ENCODE measurements at regions not wholly inside any gene's neighbourhood (a gene's known extent, or its start where the extent isn't known, plus 50 kb on each side); places are given as distances from the start of the nearest gene placed in this dataset.

DNA sequence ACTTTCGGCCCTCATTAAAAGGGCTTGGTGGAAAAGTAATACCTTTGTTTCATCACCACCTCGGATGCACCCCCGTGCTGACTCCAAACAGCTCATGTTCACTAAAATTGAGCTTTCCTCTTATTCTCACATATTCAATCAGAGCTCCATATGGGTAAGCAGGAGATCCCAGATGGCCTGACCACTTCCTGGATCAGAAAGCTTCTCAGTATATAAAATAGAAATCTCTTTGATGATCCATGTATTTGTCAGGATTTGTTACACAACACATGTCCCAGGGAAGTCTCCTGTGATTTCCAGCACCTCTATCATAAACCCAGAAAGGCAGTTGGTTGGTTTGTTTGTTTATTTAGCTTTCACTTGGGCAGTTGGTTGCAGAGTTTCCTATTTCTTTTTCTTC, 402.0 kb downstream of the MLLT3 start:
- Histone ChIP-seq H3K14ac (ENCODE audit: low read length) (no peak overlapping the region), H4K91ac (ENCODE audit: low read depth, low read length) (no peak overlapping the region), H3K4ac (ENCODE audit: low read depth, low read length) (no peak overlapping the region), H3K4me3 (ENCODE audit: low read depth, low read length) (no peak overlapping the region), H3K4me1 (ENCODE audit: control insufficient read depth in 1 of 2, insufficient read depth in 2 of 2, low read length in 2 of 2) (no peaks in the 10 kb centered on the region), H3K27ac (ENCODE audit: low read depth, low read length) (no peak overlapping the region), H3K27me3 (ENCODE audit: insufficient read depth, low read length) (no peaks in the 10 kb centered on the region), H2AK5ac (ENCODE audit: low read length) (no peak overlapping the region), H3K36me3 (ENCODE audit: control insufficient read depth in 1 of 2, insufficient read depth in 2 of 2, low read length in 2 of 2) (no peaks in the 10 kb centered on the region), H2BK5ac (ENCODE audit: low read depth, low read length, poor library complexity) (no peak overlapping the region), H3K9ac (ENCODE audit: low read length) (no peak overlapping the region), H3K79me2 (ENCODE audit: control insufficient read depth, insufficient read depth, low read length, poor library complexity) (no peaks in the 10 kb centered on the region), H2BK120ac (ENCODE audit: insufficient read depth, low read length, poor library complexity) (no peak overlapping the region), H3K23ac (ENCODE audit: low read length) (no peak overlapping the region), H3K9me3 (ENCODE audit: insufficient read depth, low read depth, low read length) (no peaks in the 10 kb centered on the region), H2AFZ (ENCODE audit: insufficient read depth, low read length, poor library complexity) (no peak overlapping the region), H3K18ac (ENCODE audit: low read length) (no peak overlapping the region), H3K79me1 (ENCODE audit: low read length) (no peaks in the 10 kb centered on the region), H3K4me2 (ENCODE audit: low read length) (no peak overlapping the region), H4K8ac (ENCODE audit: low read depth, low read length) (no peak overlapping the region), H2BK12ac (ENCODE audit: low read length) (no peak overlapping the region), H4K12ac (ENCODE audit: low read depth, low read length) (no peak overlapping the region)
- WGBS (ENCODE audit: extremely low coverage, insufficient coverage, insufficient read length): no CpG with 5 or more reads among the region's 3 CpGs
- no peak for DNase-seq

DNA sequence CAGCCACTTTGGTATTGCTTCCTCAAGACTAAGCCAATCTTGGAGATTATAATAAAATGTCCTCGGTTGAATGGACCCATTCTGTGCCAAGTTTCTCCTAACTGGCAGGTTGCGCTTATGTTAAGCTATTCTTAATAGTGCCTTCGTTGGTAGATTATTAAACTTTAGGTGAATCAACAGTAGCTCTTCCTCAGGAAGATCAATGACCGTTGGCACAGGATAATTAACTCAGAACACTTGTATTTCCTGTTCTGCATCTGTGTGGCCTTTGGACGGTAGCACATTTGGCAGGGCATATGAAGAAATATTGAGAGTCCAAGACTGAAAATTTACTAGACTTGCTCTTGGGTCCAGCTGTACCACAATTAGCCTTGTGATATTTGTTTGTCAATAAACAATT, 402.9 kb downstream of the MLLT3 start:
- Histone ChIP-seq H2BK5ac (ENCODE audit: low read depth, low read length, poor library complexity) (no peak overlapping the region), H3K9ac (ENCODE audit: low read length) (no peak overlapping the region), H3K9me3 (ENCODE audit: insufficient read depth, low read depth, low read length) (no peaks in the 10 kb centered on the region), H2AFZ (ENCODE audit: insufficient read depth, low read length, poor library complexity) (no peak overlapping the region), H3K18ac (ENCODE audit: low read length) (no peak overlapping the region), H3K4me3 (ENCODE audit: low read depth, low read length) (no peak overlapping the region), H3K4me1 (ENCODE audit: control insufficient read depth in 1 of 2, insufficient read depth in 2 of 2, low read length in 2 of 2) (no peaks in the 10 kb centered on the region), H2BK12ac (ENCODE audit: low read length) (no peak overlapping the region), H3K4me2 (ENCODE audit: low read length) (no peak overlapping the region), H2AK5ac (ENCODE audit: low read length) (no peak overlapping the region), H3K27ac (ENCODE audit: low read depth, low read length) (no peak overlapping the region), H3K79me2 (ENCODE audit: control insufficient read depth, insufficient read depth, low read length, poor library complexity) (no peaks in the 10 kb centered on the region), H3K36me3 (ENCODE audit: control insufficient read depth in 1 of 2, insufficient read depth in 2 of 2, low read length in 2 of 2) (no peaks in the 10 kb centered on the region), H4K8ac (ENCODE audit: low read depth, low read length) (no peak overlapping the region), H4K12ac (ENCODE audit: low read depth, low read length) (no peak overlapping the region), H2BK120ac (ENCODE audit: insufficient read depth, low read length, poor library complexity) (no peak overlapping the region), H3K14ac (ENCODE audit: low read length) (no peak overlapping the region), H3K4ac (ENCODE audit: low read depth, low read length) (no peak overlapping the region), H3K79me1 (ENCODE audit: low read length) (no peaks in the 10 kb centered on the region), H4K91ac (ENCODE audit: low read depth, low read length) (no peak overlapping the region), H3K23ac (ENCODE audit: low read length) (no peak overlapping the region), H3K27me3 (ENCODE audit: insufficient read depth, low read length) (no peaks in the 10 kb centered on the region)
- DNase-seq: no peak
- no CpG with 5 or more reads among the region's 5 CpGs for WGBS (ENCODE audit: extremely low coverage, insufficient coverage, insufficient read length)

DNA sequence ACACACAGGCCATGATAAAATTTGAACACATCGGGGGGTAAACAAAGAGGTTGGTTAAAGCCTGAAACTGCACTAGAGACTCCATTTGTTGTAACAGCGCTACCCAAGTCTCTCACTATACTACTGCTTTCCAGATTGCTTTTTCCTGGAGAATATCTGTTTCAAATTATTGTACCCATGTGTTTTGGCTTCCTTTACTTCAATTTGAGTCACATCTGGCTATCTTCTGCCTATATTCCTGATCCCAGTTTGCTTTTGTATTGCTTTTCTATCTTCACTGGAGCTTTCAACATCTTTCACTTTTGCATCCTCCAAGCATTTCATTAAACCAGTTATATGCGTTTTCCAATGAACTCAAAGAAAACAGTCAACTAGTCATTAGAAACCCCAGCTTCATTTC, 404.7 kb downstream of the MLLT3 start:
- no peaks in the 10 kb centered on the region for H3K36me3 ChIP-seq (ENCODE audit: control insufficient read depth in 1 of 2, insufficient read depth in 2 of 2, low read length in 2 of 2)
- no peaks in the 10 kb centered on the region for H3K9me3 ChIP-seq (ENCODE audit: insufficient read depth, low read depth, low read length)
- H2BK5ac ChIP-seq (ENCODE audit: low read depth, low read length, poor library complexity): no peak overlapping the region
- no peak overlapping the region for H3K4me3 ChIP-seq (ENCODE audit: low read depth, low read length)
- no peak overlapping the region for H2AFZ ChIP-seq (ENCODE audit: insufficient read depth, low read length, poor library complexity)
- H3K18ac ChIP-seq (ENCODE audit: low read length): no peak overlapping the region
- H4K8ac ChIP-seq (ENCODE audit: low read depth, low read length): no peak overlapping the region
- H3K79me2 ChIP-seq (ENCODE audit: control insufficient read depth, insufficient read depth, low read length, poor library complexity): no peaks in the 10 kb centered on the region
- H3K4me2 ChIP-seq (ENCODE audit: low read length): no peak overlapping the region
- no peaks in the 10 kb centered on the region for H3K27me3 ChIP-seq (ENCODE audit: insufficient read depth, low read length)
- no peak overlapping the region for H3K14ac ChIP-seq (ENCODE audit: low read length)
- DNase-seq: no peak
- no peak overlapping the region for H3K23ac ChIP-seq (ENCODE audit: low read length)
- WGBS (ENCODE audit: extremely low coverage, insufficient coverage, insufficient read length): no CpG with 5 or more reads among the region's 3 CpGs
- no peak overlapping the region for H3K27ac ChIP-seq (ENCODE audit: low read depth, low read length)
- H3K4me1 ChIP-seq (ENCODE audit: control insufficient read depth in 1 of 2, insufficient read depth in 2 of 2, low read length in 2 of 2): no peaks in the 10 kb centered on the region
- no peaks in the 10 kb centered on the region for H3K79me1 ChIP-seq (ENCODE audit: low read length)
- no peak overlapping the region for H3K9ac ChIP-seq (ENCODE audit: low read length)
- no peak overlapping the region for H2BK120ac ChIP-seq (ENCODE audit: insufficient read depth, low read length, poor library complexity)
- no peak overlapping the region for H2AK5ac ChIP-seq (ENCODE audit: low read length)
- no peak overlapping the region for H4K91ac ChIP-seq (ENCODE audit: low read depth, low read length)
- no peak overlapping the region for H4K12ac ChIP-seq (ENCODE audit: low read depth, low read length)
- no peak overlapping the region for H2BK12ac ChIP-seq (ENCODE audit: low read length)
- no peak overlapping the region for H3K4ac ChIP-seq (ENCODE audit: low read depth, low read length)

DNA sequence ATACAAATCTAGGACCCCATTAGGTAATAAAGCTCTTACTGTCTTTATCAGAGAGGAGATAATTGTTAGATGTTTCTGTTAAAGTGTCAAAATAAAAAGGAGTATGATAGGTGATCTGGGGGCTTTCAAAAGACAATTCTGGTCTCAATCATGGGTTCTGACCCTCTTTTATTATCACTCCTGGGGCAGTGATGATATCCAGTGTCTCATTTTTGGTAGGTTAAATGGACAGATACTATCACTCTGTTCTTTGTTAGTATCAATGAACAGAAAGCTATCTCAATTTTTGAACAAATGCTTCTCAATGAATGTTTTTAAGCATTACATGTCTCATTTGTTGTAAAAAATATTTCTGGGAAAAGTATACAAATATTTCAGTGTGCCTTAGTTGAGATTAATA, 405.9 kb downstream of the MLLT3 start:
- no peak overlapping the region for H3K4me3 ChIP-seq (ENCODE audit: low read depth, low read length)
- no peaks in the 10 kb centered on the region for H3K4me1 ChIP-seq (ENCODE audit: control insufficient read depth in 1 of 2, insufficient read depth in 2 of 2, low read length in 2 of 2)
- H4K12ac ChIP-seq (ENCODE audit: low read depth, low read length): no peak overlapping the region
- no peaks in the 10 kb centered on the region for H3K79me1 ChIP-seq (ENCODE audit: low read length)
- H3K4ac ChIP-seq (ENCODE audit: low read depth, low read length): no peak overlapping the region
- H3K79me2 ChIP-seq (ENCODE audit: control insufficient read depth, insufficient read depth, low read length, poor library complexity): no peaks in the 10 kb centered on the region
- H3K9ac ChIP-seq (ENCODE audit: low read length): no peak overlapping the region
- H3K4me2 ChIP-seq (ENCODE audit: low read length): no peak overlapping the region
- H3K14ac ChIP-seq (ENCODE audit: low read length): no peak overlapping the region
- no peak overlapping the region for H3K27ac ChIP-seq (ENCODE audit: low read depth, low read length)
- DNase-seq: no peak
- no peak overlapping the region for H2BK120ac ChIP-seq (ENCODE audit: insufficient read depth, low read length, poor library complexity)
- no peaks in the 10 kb centered on the region for H3K36me3 ChIP-seq (ENCODE audit: control insufficient read depth in 1 of 2, insufficient read depth in 2 of 2, low read length in 2 of 2)
- no peak overlapping the region for H2BK12ac ChIP-seq (ENCODE audit: low read length)
- no peak overlapping the region for H4K91ac ChIP-seq (ENCODE audit: low read depth, low read length)
- H3K23ac ChIP-seq (ENCODE audit: low read length): no peak overlapping the region
- no peak overlapping the region for H2BK5ac ChIP-seq (ENCODE audit: low read depth, low read length, poor library complexity)
- H3K9me3 ChIP-seq (ENCODE audit: insufficient read depth, low read depth, low read length): no peaks in the 10 kb centered on the region
- no peak overlapping the region for H4K8ac ChIP-seq (ENCODE audit: low read depth, low read length)
- no peak overlapping the region for H2AK5ac ChIP-seq (ENCODE audit: low read length)
- no peak overlapping the region for H3K18ac ChIP-seq (ENCODE audit: low read length)
- H3K27me3 ChIP-seq (ENCODE audit: insufficient read depth, low read length): no peaks in the 10 kb centered on the region
- no peak overlapping the region for H2AFZ ChIP-seq (ENCODE audit: insufficient read depth, low read length, poor library complexity)

DNA sequence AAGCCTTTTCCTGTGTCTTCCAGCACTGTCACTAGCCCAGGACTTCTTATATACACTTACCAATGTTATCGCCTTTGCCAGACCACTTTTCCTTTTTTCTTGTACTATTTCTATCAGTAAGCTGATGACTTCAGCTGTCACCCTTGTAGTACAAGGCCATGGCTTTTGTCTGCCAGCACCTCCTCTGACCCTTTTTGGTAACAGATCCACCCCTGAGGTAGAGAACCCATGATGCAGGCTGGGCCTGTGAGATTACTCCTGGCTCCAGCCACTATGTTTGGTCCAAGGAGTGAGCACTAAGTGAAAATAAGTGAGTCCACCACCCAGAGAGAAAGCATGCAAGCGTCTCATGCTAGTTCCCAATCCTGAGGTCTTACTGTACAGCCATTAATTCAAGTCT, 406.7 kb downstream of the MLLT3 start:
- H2AFZ ChIP-seq (ENCODE audit: insufficient read depth, low read length, poor library complexity): no peak overlapping the region
- no peak overlapping the region for H3K4ac ChIP-seq (ENCODE audit: low read depth, low read length)
- no peak overlapping the region for H2AK5ac ChIP-seq (ENCODE audit: low read length)
- no peak overlapping the region for H3K4me3 ChIP-seq (ENCODE audit: low read depth, low read length)
- H3K18ac ChIP-seq (ENCODE audit: low read length): no peak overlapping the region
- no peaks in the 10 kb centered on the region for H3K79me1 ChIP-seq (ENCODE audit: low read length)
- no peaks in the 10 kb centered on the region for H3K4me1 ChIP-seq (ENCODE audit: control insufficient read depth in 1 of 2, insufficient read depth in 2 of 2, low read length in 2 of 2)
- H2BK120ac ChIP-seq (ENCODE audit: insufficient read depth, low read length, poor library complexity): no peak overlapping the region
- no peak for DNase-seq
- no peak overlapping the region for H3K23ac ChIP-seq (ENCODE audit: low read length)
- no peak overlapping the region for H3K27ac ChIP-seq (ENCODE audit: low read depth, low read length)
- no peaks in the 10 kb centered on the region for H3K79me2 ChIP-seq (ENCODE audit: control insufficient read depth, insufficient read depth, low read length, poor library complexity)
- H3K4me2 ChIP-seq (ENCODE audit: low read length): no peak overlapping the region
- no peaks in the 10 kb centered on the region for H3K36me3 ChIP-seq (ENCODE audit: control insufficient read depth in 1 of 2, insufficient read depth in 2 of 2, low read length in 2 of 2)
- H3K27me3 ChIP-seq (ENCODE audit: insufficient read depth, low read length): no peaks in the 10 kb centered on the region
- peak overlapping the region; percentile 74 for H3K9ac ChIP-seq (ENCODE audit: low read length)
- H4K12ac ChIP-seq (ENCODE audit: low read depth, low read length): no peak overlapping the region
- no CpG with 5 or more reads among the region's 2 CpGs for WGBS (ENCODE audit: extremely low coverage, insufficient coverage, insufficient read length)
- no peak overlapping the region for H3K14ac ChIP-seq (ENCODE audit: low read length)
- no peak overlapping the region for H2BK5ac ChIP-seq (ENCODE audit: low read depth, low read length, poor library complexity)
- H3K9me3 ChIP-seq (ENCODE audit: insufficient read depth, low read depth, low read length): no peaks in the 10 kb centered on the region
- no peak overlapping the region for H4K91ac ChIP-seq (ENCODE audit: low read depth, low read length)
- no peak overlapping the region for H2BK12ac ChIP-seq (ENCODE audit: low read length)
- no peak overlapping the region for H4K8ac ChIP-seq (ENCODE audit: low read depth, low read length)

Data from trophoblast cell (in vitro differentiated cells and primary cell).